ENCODE measurements at regions not wholly inside any gene's neighbourhood (a gene's known extent, or its start where the extent isn't known, plus 50 kb on each side); places are given as distances from the start of the nearest gene placed in this dataset.

GRCh38 chr14:27164139-27164538 is 566.3 kb upstream of the NOVA1 start:
- Histone ChIP-seq H3K4me2 (ENCODE audit: insufficient read depth, low read length, poor library complexity, severe bottlenecking) (no peak overlapping the region), H3K4me1 (ENCODE audit: control insufficient read depth in 2 of 2, insufficient read depth in 1 of 2, low read depth in 1 of 2, low read length in 2 of 2) (no peaks in the 10 kb centered on the region), H2BK12ac (ENCODE audit: low read length) (no peak overlapping the region), H3K27me3 (ENCODE audit: control insufficient read depth in 3 of 3, insufficient read depth in 3 of 3, low read depth in 1 of 3, low read length in 3 of 3) (no peaks in the 10 kb centered on the region), H3K36me3 (replicated peaks in 1 of 2; ENCODE audit: control insufficient read depth in 2 of 2, insufficient read depth in 2 of 2, low read length in 2 of 2) (no peaks in the 10 kb centered on the region), H2BK5ac (ENCODE audit: low read length) (no peak overlapping the region), H3K79me1 (ENCODE audit: low read depth, low read length) (no peaks in the 10 kb centered on the region), H3K9ac (ENCODE audit: low read depth, low read length, poor library complexity) (no peak overlapping the region), H2BK120ac (ENCODE audit: low read depth, low read length) (no peak overlapping the region), H3K9me3 (replicated peaks in 1 of 2; ENCODE audit: control insufficient read depth in 2 of 2, insufficient read depth in 1 of 2, low read depth in 1 of 2, low read length in 2 of 2) (no peaks in the 10 kb centered on the region), H3K14ac (ENCODE audit: low read length) (no peak overlapping the region), H2AFZ (ENCODE audit: low read length) (no peak overlapping the region), H4K91ac (ENCODE audit: low read depth, low read length, poor library complexity) (no peak overlapping the region), H3K18ac (ENCODE audit: low read length) (no peak overlapping the region), H3K4me3 (ENCODE audit: low read length in 2 of 2) (peak overlapping the region in 1 of 2 donors; percentile 1), H3K23ac (ENCODE audit: low read depth, low read length, poor library complexity) (no peak overlapping the region), H2BK15ac (ENCODE audit: low read length) (no peak overlapping the region), H2AK5ac (ENCODE audit: low read depth, low read length) (no peak overlapping the region), H3K27ac (replicated peaks; ENCODE audit: low read length) (no peak overlapping the region), H4K8ac (ENCODE audit: low read depth, low read length) (no peak overlapping the region), H3K4ac (ENCODE audit: low read length) (no peak overlapping the region)
- no peak for DNase-seq (ENCODE audit: low spot score)
- no CpG with 5 or more reads among the region's 8 CpGs for WGBS, 2 donors (ENCODE audit: extremely low coverage in 2 of 2, insufficient read length in 2 of 2, insufficient replicate concordance in 1 of 2)

GRCh38 chr14:27175489-27175888 is 577.7 kb upstream of the NOVA1 start:
- DNase-seq (ENCODE audit: low spot score): no peak

GRCh38 chr14:27181333-27181732 is 583.5 kb upstream of the NOVA1 start:
- H3K36me3 ChIP-seq (replicated peaks in 1 of 2; ENCODE audit: control insufficient read depth in 2 of 2, insufficient read depth in 2 of 2, low read length in 2 of 2): no peaks in the 10 kb centered on the region

More at GRCh38 chr14:27175489-27175888, 577.7 kb upstream of the NOVA1 start:
- H2BK120ac ChIP-seq (ENCODE audit: low read depth, low read length): no peak overlapping the region
- H3K14ac ChIP-seq (ENCODE audit: low read length): no peak overlapping the region
- H2AK5ac ChIP-seq (ENCODE audit: low read depth, low read length): no peak overlapping the region
- H2BK12ac ChIP-seq (ENCODE audit: low read length): no peak overlapping the region
- H3K79me1 ChIP-seq (ENCODE audit: low read depth, low read length): no peaks in the 10 kb centered on the region
- H3K9ac ChIP-seq (ENCODE audit: low read depth, low read length, poor library complexity): no peak overlapping the region
- no peak overlapping the region for H3K18ac ChIP-seq (ENCODE audit: low read length)
- no peaks in the 10 kb centered on the region for H3K36me3 ChIP-seq (replicated peaks in 1 of 2; ENCODE audit: control insufficient read depth in 2 of 2, insufficient read depth in 2 of 2, low read length in 2 of 2)
- no peak overlapping the region for H3K27ac ChIP-seq (replicated peaks; ENCODE audit: low read length)
- no peak overlapping the region for H3K4ac ChIP-seq (ENCODE audit: low read length)
- WGBS, 2 donors (ENCODE audit: extremely low coverage in 2 of 2, insufficient read length in 2 of 2, insufficient replicate concordance in 1 of 2): no CpG with 5 or more reads among the region's 6 CpGs
- no peaks in the 10 kb centered on the region for H3K9me3 ChIP-seq (replicated peaks in 1 of 2; ENCODE audit: control insufficient read depth in 2 of 2, insufficient read depth in 1 of 2, low read depth in 1 of 2, low read length in 2 of 2)
- no peak overlapping the region for H4K8ac ChIP-seq (ENCODE audit: low read depth, low read length)
- no peak overlapping the region for H4K91ac ChIP-seq (ENCODE audit: low read depth, low read length, poor library complexity)
- no peak overlapping the region for H3K4me3 ChIP-seq (ENCODE audit: low read length in 2 of 2)
- no peaks in the 10 kb centered on the region for H3K4me1 ChIP-seq (ENCODE audit: control insufficient read depth in 2 of 2, insufficient read depth in 1 of 2, low read depth in 1 of 2, low read length in 2 of 2)
- H2BK5ac ChIP-seq (ENCODE audit: low read length): no peak overlapping the region
- no peak overlapping the region for H2AFZ ChIP-seq (ENCODE audit: low read length)
- H3K4me2 ChIP-seq (ENCODE audit: insufficient read depth, low read length, poor library complexity, severe bottlenecking): no peak overlapping the region
- H3K27me3 ChIP-seq (ENCODE audit: control insufficient read depth in 3 of 3, insufficient read depth in 3 of 3, low read depth in 1 of 3, low read length in 3 of 3): no peaks in the 10 kb centered on the region
- H2BK15ac ChIP-seq (ENCODE audit: low read length): no peak overlapping the region
- H3K23ac ChIP-seq (ENCODE audit: low read depth, low read length, poor library complexity): no peak overlapping the region

GRCh38 chr14:27184427-27184826 is 586.6 kb upstream of the NOVA1 start:
- Histone ChIP-seq H2BK5ac (ENCODE audit: low read length) (no peak overlapping the region), H4K8ac (ENCODE audit: low read depth, low read length) (no peak overlapping the region), H2BK15ac (ENCODE audit: low read length) (no peak overlapping the region), H3K79me1 (ENCODE audit: low read depth, low read length) (no peaks in the 10 kb centered on the region), H3K23ac (ENCODE audit: low read depth, low read length, poor library complexity) (no peak overlapping the region), H3K4me3 (ENCODE audit: low read length in 2 of 2) (no peak overlapping the region), H3K4me1 (ENCODE audit: control insufficient read depth in 2 of 2, insufficient read depth in 1 of 2, low read depth in 1 of 2, low read length in 2 of 2) (no peaks in the 10 kb centered on the region), H3K14ac (ENCODE audit: low read length) (no peak overlapping the region), H4K91ac (ENCODE audit: low read depth, low read length, poor library complexity) (no peak overlapping the region), H3K9ac (ENCODE audit: low read depth, low read length, poor library complexity) (no peak overlapping the region), H2BK120ac (ENCODE audit: low read depth, low read length) (no peak overlapping the region), H3K27me3 (ENCODE audit: control insufficient read depth in 3 of 3, insufficient read depth in 3 of 3, low read depth in 1 of 3, low read length in 3 of 3) (no peaks in the 10 kb centered on the region), H2AK5ac (ENCODE audit: low read depth, low read length) (no peak overlapping the region), H3K27ac (replicated peaks; ENCODE audit: low read length) (no peak overlapping the region), H2BK12ac (ENCODE audit: low read length) (no peak overlapping the region), H3K4me2 (ENCODE audit: insufficient read depth, low read length, poor library complexity, severe bottlenecking) (no peak overlapping the region), H3K9me3 (replicated peaks in 1 of 2; ENCODE audit: control insufficient read depth in 2 of 2, insufficient read depth in 1 of 2, low read depth in 1 of 2, low read length in 2 of 2) (no peaks in the 10 kb centered on the region), H3K36me3 (replicated peaks in 1 of 2; ENCODE audit: control insufficient read depth in 2 of 2, insufficient read depth in 2 of 2, low read length in 2 of 2) (no peaks in the 10 kb centered on the region), H3K18ac (ENCODE audit: low read length) (no peak overlapping the region), H2AFZ (ENCODE audit: low read length) (no peak overlapping the region), H3K4ac (ENCODE audit: low read length) (no peak overlapping the region)
- no peak for DNase-seq (ENCODE audit: low spot score)
- WGBS, 2 donors (ENCODE audit: extremely low coverage in 2 of 2, insufficient read length in 2 of 2, insufficient replicate concordance in 1 of 2): no CpG with 5 or more reads among the region's 4 CpGs

More at GRCh38 chr14:27181333-27181732, 583.5 kb upstream of the NOVA1 start:
- no peaks in the 10 kb centered on the region for H3K4me1 ChIP-seq (ENCODE audit: control insufficient read depth in 2 of 2, insufficient read depth in 1 of 2, low read depth in 1 of 2, low read length in 2 of 2)
- no peak overlapping the region for H3K4ac ChIP-seq (ENCODE audit: low read length)
- no peak overlapping the region for H2AFZ ChIP-seq (ENCODE audit: low read length)
- WGBS, 2 donors (ENCODE audit: extremely low coverage in 2 of 2, insufficient read length in 2 of 2, insufficient replicate concordance in 1 of 2): no CpG with 5 or more reads among the region's 5 CpGs
- no peak overlapping the region for H3K4me3 ChIP-seq (ENCODE audit: low read length in 2 of 2)
- H3K27me3 ChIP-seq (ENCODE audit: control insufficient read depth in 3 of 3, insufficient read depth in 3 of 3, low read depth in 1 of 3, low read length in 3 of 3): no peaks in the 10 kb centered on the region
- no peaks in the 10 kb centered on the region for H3K79me1 ChIP-seq (ENCODE audit: low read depth, low read length)
- H2BK15ac ChIP-seq (ENCODE audit: low read length): no peak overlapping the region
- no peak overlapping the region for H2BK120ac ChIP-seq (ENCODE audit: low read depth, low read length)
- no peak overlapping the region for H2AK5ac ChIP-seq (ENCODE audit: low read depth, low read length)
- no peak overlapping the region for H4K8ac ChIP-seq (ENCODE audit: low read depth, low read length)
- H3K18ac ChIP-seq (ENCODE audit: low read length): no peak overlapping the region
- no peak overlapping the region for H3K23ac ChIP-seq (ENCODE audit: low read depth, low read length, poor library complexity)
- no peak overlapping the region for H3K9ac ChIP-seq (ENCODE audit: low read depth, low read length, poor library complexity)
- no peak overlapping the region for H3K4me2 ChIP-seq (ENCODE audit: insufficient read depth, low read length, poor library complexity, severe bottlenecking)
- H3K27ac ChIP-seq (replicated peaks; ENCODE audit: low read length): no peak overlapping the region
- H4K91ac ChIP-seq (ENCODE audit: low read depth, low read length, poor library complexity): no peak overlapping the region
- no peak overlapping the region for H3K14ac ChIP-seq (ENCODE audit: low read length)
- H2BK5ac ChIP-seq (ENCODE audit: low read length): no peak overlapping the region
- DNase-seq (ENCODE audit: low spot score): no peak
- H3K9me3 ChIP-seq (replicated peaks in 1 of 2; ENCODE audit: control insufficient read depth in 2 of 2, insufficient read depth in 1 of 2, low read depth in 1 of 2, low read length in 2 of 2): no peaks in the 10 kb centered on the region
- no peak overlapping the region for H2BK12ac ChIP-seq (ENCODE audit: low read length)

Measured in neuronal stem cell (in vitro differentiated cells).